ENCODE measurements at regions not wholly inside any gene's neighbourhood (a gene's known extent, or its start where the extent isn't known, plus 50 kb on each side); places are given as distances from the start of the nearest gene placed in this dataset.

- Mint-ChIP-seq H3K4me1 (ENCODE audit: low read depth, unreplicated experiment) (no peaks in the 10 kb centered on the region), H3K27me3 (ENCODE audit: insufficient read depth, unreplicated experiment) (peaks cover 6% of the 10 kb centered on the region), H3K9me3 (ENCODE audit: unreplicated experiment) (no peaks in the 10 kb centered on the region), H3K36me3 (ENCODE audit: insufficient read depth, unreplicated experiment) (no peaks in the 10 kb centered on the region), H3K4me3 (ENCODE audit: unreplicated experiment) (no peak overlapping the region), H3K27ac (ENCODE audit: unreplicated experiment) (no peak overlapping the region)
- BruUV-seq (replicated peaks): no TSS peak
- CTCF ChIA-PET: no interaction called here
- no peaks in the 10 kb centered on the region for H3K36me3 ChIP-seq (ENCODE audit: control insufficient read depth, insufficient read depth, low read length)
- DNase-seq: no peak
- TF ChIP-seq, protein P1, sequence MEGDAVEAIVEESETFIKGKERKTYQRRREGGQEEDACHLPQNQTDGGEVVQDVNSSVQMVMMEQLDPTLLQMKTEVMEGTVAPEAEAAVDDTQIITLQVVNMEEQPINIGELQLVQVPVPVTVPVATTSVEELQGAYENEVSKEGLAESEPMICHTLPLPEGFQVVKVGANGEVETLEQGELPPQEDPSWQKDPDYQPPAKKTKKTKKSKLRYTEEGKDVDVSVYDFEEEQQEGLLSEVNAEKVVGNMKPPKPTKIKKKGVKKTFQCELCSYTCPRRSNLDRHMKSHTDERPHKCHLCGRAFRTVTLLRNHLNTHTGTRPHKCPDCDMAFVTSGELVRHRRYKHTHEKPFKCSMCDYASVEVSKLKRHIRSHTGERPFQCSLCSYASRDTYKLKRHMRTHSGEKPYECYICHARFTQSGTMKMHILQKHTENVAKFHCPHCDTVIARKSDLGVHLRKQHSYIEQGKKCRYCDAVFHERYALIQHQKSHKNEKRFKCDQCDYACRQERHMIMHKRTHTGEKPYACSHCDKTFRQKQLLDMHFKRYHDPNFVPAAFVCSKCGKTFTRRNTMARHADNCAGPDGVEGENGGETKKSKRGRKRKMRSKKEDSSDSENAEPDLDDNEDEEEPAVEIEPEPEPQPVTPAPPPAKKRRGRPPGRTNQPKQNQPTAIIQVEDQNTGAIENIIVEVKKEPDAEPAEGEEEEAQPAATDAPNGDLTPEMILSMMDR (IDR thresholded peaks at IDR 0.05; ENCODE audit: insufficient read depth in 1 of 2, low read depth in 1 of 2, low read length in 1 of 2, severe bottlenecking in 1 of 2, unreplicated experiment in 1 of 2): no peak
- intact Hi-C loops (cut with micrococcal nuclease; ENCODE audit: unreplicated experiment): no loop called here
- no peaks in the 10 kb centered on the region; the same call in 1 of the 2 replicates for H3K9me3 ChIP-seq
- peaks cover 1% of the 10 kb centered on the region for H3K27me3 ChIP-seq (replicated peaks; ENCODE audit: control insufficient read depth, insufficient read depth, low read length)
- no peak overlapping the region for H3K4me3 ChIP-seq (ENCODE audit: low read depth, low read length)
- POLR2A ChIA-PET: no interaction called here
- H3K4me1 ChIP-seq: no peaks in the 10 kb centered on the region
These were observed 229.4 kb downstream of the ANKRD60 start for GRCh38 chr20:57998981-57999464.

GRCh38 chr20:57998276-57998675 lies 230.2 kb downstream of the ANKRD60 start:
- H3K36me3 ChIP-seq (ENCODE audit: control insufficient read depth, insufficient read depth, low read length): no peaks in the 10 kb centered on the region
- H3K27me3 Mint-ChIP-seq (ENCODE audit: insufficient read depth, unreplicated experiment): peaks cover 11% of the 10 kb centered on the region
- no peak overlapping the region for H3K4me3 ChIP-seq (ENCODE audit: low read depth, low read length)
- DNase-seq: no peak
- H3K4me3 Mint-ChIP-seq (ENCODE audit: unreplicated experiment): no peak overlapping the region
- intact Hi-C loops (cut with micrococcal nuclease; ENCODE audit: unreplicated experiment): no loop called here
- H3K4me1 Mint-ChIP-seq (ENCODE audit: low read depth, unreplicated experiment): no peaks in the 10 kb centered on the region
- POLR2A ChIA-PET: no interaction called here
- CTCF ChIA-PET: no interaction called here
- H3K9me3 Mint-ChIP-seq (ENCODE audit: unreplicated experiment): no peaks in the 10 kb centered on the region
- no peaks in the 10 kb centered on the region; the same call in 1 of the 2 replicates for H3K9me3 ChIP-seq
- no TSS peak for BruUV-seq (replicated peaks)
- no peaks in the 10 kb centered on the region for H3K36me3 Mint-ChIP-seq (ENCODE audit: insufficient read depth, unreplicated experiment)
- no peak overlapping the region for H3K27ac Mint-ChIP-seq (ENCODE audit: unreplicated experiment)
- H3K27me3 ChIP-seq (replicated peaks; ENCODE audit: control insufficient read depth, insufficient read depth, low read length): peaks cover 1% of the 10 kb centered on the region
- H3K4me1 ChIP-seq: no peaks in the 10 kb centered on the region
- TF ChIP-seq, protein P1 (IDR thresholded peaks at IDR 0.05; ENCODE audit: insufficient read depth in 1 of 2, low read depth in 1 of 2, low read length in 1 of 2, severe bottlenecking in 1 of 2, unreplicated experiment in 1 of 2): no peak

DNA sequence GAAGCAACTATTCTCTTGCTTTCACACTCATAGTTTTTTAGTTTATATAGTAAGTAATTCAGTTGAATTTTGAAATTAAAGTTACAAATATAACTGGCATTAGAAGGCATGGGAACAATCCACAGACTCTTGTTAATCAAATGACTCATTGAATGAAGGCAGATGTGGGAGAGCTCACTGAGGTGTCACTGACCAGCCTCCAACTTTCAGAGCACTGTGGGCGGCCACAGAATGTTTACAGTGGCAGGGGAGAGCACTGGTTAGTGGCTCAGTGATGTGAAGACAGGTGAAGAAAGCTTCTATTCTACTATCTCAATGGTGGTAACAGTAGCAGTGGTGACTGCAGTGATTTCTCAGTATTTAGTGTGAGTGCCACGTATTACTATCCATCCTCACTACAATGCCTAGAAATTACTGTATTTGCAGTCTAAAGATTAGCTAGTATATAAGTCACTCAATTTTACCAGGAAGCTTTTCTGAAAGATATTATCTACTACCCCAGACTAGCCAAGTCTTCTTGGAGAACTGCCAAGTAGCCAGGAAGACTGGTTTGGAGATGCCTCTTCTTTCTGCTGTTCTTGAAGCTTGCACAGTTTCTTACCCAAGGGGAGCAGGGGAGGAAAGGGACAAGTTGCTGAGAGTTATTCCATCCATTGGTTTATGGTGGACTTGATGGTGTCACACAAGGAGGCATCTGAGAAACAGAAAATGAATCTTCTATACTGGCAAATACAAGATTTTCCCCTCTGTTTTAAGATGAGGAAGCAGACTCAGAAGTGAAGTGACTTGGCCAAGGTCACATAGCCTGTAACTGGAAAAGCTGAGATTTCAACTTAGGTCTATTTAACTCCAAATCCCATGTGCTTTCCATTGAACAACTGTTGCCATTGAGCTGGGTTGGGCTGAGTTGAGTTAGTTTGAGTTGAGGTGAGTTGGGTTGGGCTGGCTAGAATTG lies 231.2 kb downstream of the ANKRD60 start:
- no TSS peak for BruUV-seq (replicated peaks)
- no peak overlapping the region for H3K4me3 Mint-ChIP-seq (ENCODE audit: unreplicated experiment)
- TF ChIP-seq, protein P1 (IDR thresholded peaks at IDR 0.05; ENCODE audit: insufficient read depth in 1 of 2, low read depth in 1 of 2, low read length in 1 of 2, severe bottlenecking in 1 of 2, unreplicated experiment in 1 of 2): no peak
- H3K4me1 ChIP-seq: no peaks in the 10 kb centered on the region
- H3K27ac Mint-ChIP-seq (ENCODE audit: unreplicated experiment): no peak overlapping the region
- no peaks in the 10 kb centered on the region; the same call in 1 of the 2 replicates for H3K9me3 ChIP-seq
- peaks cover 13% of the 10 kb centered on the region for H3K27me3 Mint-ChIP-seq (ENCODE audit: insufficient read depth, unreplicated experiment)
- ChIA-PET POLR2A (no interaction called here), CTCF (no interaction called here)
- intact Hi-C loops (cut with micrococcal nuclease; ENCODE audit: unreplicated experiment): no loop called here
- no peaks in the 10 kb centered on the region for H3K9me3 Mint-ChIP-seq (ENCODE audit: unreplicated experiment)
- no peak for DNase-seq
- peaks cover 1% of the 10 kb centered on the region for H3K27me3 ChIP-seq (replicated peaks; ENCODE audit: control insufficient read depth, insufficient read depth, low read length)
- no peak overlapping the region for H3K4me3 ChIP-seq (ENCODE audit: low read depth, low read length)
- no peaks in the 10 kb centered on the region for H3K36me3 ChIP-seq (ENCODE audit: control insufficient read depth, insufficient read depth, low read length)
- H3K4me1 Mint-ChIP-seq (ENCODE audit: low read depth, unreplicated experiment): no peaks in the 10 kb centered on the region
- no peaks in the 10 kb centered on the region for H3K36me3 Mint-ChIP-seq (ENCODE audit: insufficient read depth, unreplicated experiment)
